ENCODE measurements at regions not wholly inside any gene's neighbourhood (a gene's known extent, or its start where the extent isn't known, plus 50 kb on each side); places are given as distances from the start of the nearest gene placed in this dataset.

DNA sequence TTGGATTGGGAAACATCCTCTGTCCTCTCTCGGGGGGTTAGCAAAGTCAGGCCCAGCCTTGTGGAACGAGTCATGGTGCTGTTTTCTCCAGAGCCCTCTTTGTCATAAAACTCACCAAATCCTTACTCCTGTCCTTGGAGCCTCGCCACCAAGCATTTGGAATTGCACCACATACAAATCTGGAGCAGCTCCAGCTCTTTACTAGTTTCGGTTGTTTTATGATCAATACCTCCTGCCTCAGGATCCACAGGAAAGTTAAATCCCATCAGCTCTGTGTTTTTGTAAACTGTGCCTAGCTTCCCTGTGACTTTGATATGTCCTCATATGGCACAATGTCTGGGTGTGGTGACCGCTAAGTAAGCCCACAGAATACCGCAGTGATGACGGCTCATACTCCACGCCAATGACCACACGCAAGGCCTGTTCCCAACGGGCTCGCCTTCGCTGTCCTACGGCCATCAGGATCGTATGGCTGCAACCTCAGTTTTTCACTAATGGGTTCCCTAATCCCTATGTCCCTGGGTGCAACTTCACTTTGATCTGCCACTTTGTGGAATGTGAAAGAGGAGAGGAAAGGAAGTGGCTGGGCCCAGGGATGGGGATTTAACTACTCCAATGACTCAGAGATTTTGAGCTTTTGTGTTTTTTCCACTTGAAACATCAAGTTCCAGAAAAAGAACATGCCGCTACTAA is 111.3 kb upstream of the FOXQ1 start:
- Histone ChIP-seq H3K36me3 (replicated peaks; ENCODE audit: low read depth, low read length) (no peaks in the 10 kb centered on the region), H3K9ac (ENCODE audit: low read length) (no peak overlapping the region), H3K79me2 (ENCODE audit: low read length) (no peaks in the 10 kb centered on the region), H3K9me3 (ENCODE audit: insufficient read depth, low read length) (no peaks in the 10 kb centered on the region), H3K27me3 (ENCODE audit: low read depth, low read length) (no peaks in the 10 kb centered on the region), H3K4me2 (ENCODE audit: low read length) (no peak overlapping the region), H4K20me1 (ENCODE audit: insufficient read depth, low read length) (no peaks in the 10 kb centered on the region), H3K4me1 (ENCODE audit: low read length) (no peaks in the 10 kb centered on the region), H3K4me3 (ENCODE audit: low read length) (no peak overlapping the region), H3K27ac (ENCODE audit: low read length) (no peak overlapping the region), H2AFZ (ENCODE audit: low read depth, low read length) (no peak overlapping the region)
- TF ChIP-seq, protein P1, sequence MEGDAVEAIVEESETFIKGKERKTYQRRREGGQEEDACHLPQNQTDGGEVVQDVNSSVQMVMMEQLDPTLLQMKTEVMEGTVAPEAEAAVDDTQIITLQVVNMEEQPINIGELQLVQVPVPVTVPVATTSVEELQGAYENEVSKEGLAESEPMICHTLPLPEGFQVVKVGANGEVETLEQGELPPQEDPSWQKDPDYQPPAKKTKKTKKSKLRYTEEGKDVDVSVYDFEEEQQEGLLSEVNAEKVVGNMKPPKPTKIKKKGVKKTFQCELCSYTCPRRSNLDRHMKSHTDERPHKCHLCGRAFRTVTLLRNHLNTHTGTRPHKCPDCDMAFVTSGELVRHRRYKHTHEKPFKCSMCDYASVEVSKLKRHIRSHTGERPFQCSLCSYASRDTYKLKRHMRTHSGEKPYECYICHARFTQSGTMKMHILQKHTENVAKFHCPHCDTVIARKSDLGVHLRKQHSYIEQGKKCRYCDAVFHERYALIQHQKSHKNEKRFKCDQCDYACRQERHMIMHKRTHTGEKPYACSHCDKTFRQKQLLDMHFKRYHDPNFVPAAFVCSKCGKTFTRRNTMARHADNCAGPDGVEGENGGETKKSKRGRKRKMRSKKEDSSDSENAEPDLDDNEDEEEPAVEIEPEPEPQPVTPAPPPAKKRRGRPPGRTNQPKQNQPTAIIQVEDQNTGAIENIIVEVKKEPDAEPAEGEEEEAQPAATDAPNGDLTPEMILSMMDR (IDR thresholded peaks at IDR 0.05; ENCODE audit: low read depth, low read length): no peak
- no peak for TF ChIP-seq EZH2phosphoT487 (IDR thresholded peaks at IDR 0.05; ENCODE audit: low read depth)

DNA sequence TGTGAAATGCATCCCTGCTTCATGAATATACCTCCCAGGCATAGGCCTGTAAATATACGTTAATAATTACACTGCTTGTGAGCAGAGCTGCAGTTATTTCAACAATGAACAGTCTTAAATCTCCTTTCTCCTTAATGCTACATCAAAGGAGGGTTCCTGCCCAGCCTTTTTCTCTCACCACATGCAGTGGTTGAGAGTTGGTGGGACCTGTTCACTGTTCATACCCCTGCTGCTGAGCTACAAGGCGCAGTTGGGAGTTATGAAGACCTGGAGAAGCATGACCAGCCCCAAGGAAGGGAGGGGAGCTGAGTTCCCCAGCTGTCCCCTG is 111.9 kb upstream of the FOXQ1 start:
- Histone ChIP-seq H3K27ac (ENCODE audit: low read length) (no peak overlapping the region), H3K4me1 (ENCODE audit: low read length) (no peaks in the 10 kb centered on the region), H3K9me3 (ENCODE audit: insufficient read depth, low read length) (no peaks in the 10 kb centered on the region), H3K79me2 (ENCODE audit: low read length) (no peaks in the 10 kb centered on the region), H2AFZ (ENCODE audit: low read depth, low read length) (no peak overlapping the region), H3K9ac (ENCODE audit: low read length) (no peak overlapping the region), H4K20me1 (ENCODE audit: insufficient read depth, low read length) (no peaks in the 10 kb centered on the region), H3K4me2 (ENCODE audit: low read length) (no peak overlapping the region), H3K36me3 (replicated peaks; ENCODE audit: low read depth, low read length) (no peaks in the 10 kb centered on the region), H3K4me3 (ENCODE audit: low read length) (no peak overlapping the region), H3K27me3 (ENCODE audit: low read depth, low read length) (no peaks in the 10 kb centered on the region)
- TF ChIP-seq, protein P1 (IDR thresholded peaks at IDR 0.05; ENCODE audit: low read depth, low read length): no peak
- no peak for TF ChIP-seq EZH2phosphoT487 (IDR thresholded peaks at IDR 0.05; ENCODE audit: low read depth)

DNA sequence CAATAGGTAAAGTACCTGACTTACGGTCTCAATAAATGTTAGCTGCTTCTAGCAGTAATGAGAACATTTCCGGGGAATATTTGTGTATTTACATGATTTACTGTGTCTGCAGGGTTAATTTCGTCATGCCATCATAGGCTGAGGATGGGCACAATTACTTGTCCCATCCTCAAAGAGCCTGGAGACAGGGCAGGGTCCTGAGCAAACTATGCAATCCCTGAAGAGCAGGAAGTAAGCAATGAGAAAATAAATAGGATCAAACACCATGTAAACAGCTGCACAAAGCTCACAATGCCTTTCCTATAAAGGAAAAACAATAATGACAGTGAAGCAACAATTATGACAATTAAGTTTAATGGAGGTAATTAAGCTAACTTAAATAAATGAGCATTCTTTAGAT is 114.6 kb upstream of the FOXQ1 start:
- H3K4me2 ChIP-seq (ENCODE audit: low read length): no peak overlapping the region
- no peak overlapping the region for H3K4me3 ChIP-seq (ENCODE audit: low read length)
- H4K20me1 ChIP-seq (ENCODE audit: insufficient read depth, low read length): no peaks in the 10 kb centered on the region
- no peaks in the 10 kb centered on the region for H3K36me3 ChIP-seq (replicated peaks; ENCODE audit: low read depth, low read length)
- TF ChIP-seq, protein P1 (IDR thresholded peaks at IDR 0.05; ENCODE audit: low read depth, low read length): no peak
- no peak for TF ChIP-seq EZH2phosphoT487 (IDR thresholded peaks at IDR 0.05; ENCODE audit: low read depth)
- H3K9ac ChIP-seq (ENCODE audit: low read length): no peak overlapping the region
- no peaks in the 10 kb centered on the region for H3K79me2 ChIP-seq (ENCODE audit: low read length)
- H3K27ac ChIP-seq (ENCODE audit: low read length): no peak overlapping the region
- H3K4me1 ChIP-seq (ENCODE audit: low read length): no peaks in the 10 kb centered on the region
- H3K9me3 ChIP-seq (ENCODE audit: insufficient read depth, low read length): no peaks in the 10 kb centered on the region
- no peak overlapping the region for H2AFZ ChIP-seq (ENCODE audit: low read depth, low read length)
- no peaks in the 10 kb centered on the region for H3K27me3 ChIP-seq (ENCODE audit: low read depth, low read length)

DNA sequence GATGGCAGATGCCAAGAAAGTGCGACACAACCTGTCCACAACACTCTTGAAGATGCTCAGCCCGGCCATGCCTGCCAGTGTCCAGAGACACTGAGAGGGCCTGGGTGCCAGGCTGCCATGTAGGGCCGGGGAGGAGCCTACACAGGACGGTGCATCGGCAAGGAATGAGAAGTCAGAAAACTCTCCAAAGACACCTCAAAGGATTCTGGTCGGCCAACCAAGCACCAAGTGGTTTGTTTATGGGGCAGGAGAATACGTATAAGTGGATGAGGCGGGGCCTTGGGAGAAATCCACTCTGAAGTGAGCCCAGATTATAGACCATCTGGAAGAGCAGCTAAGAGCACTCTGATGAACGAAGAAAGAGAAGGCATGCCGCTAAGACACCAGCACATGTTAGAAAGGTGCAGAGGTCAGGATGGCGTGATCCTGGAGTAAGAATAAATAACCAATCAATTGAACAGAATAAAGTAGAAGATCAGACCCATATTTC is 120.7 kb upstream of the FOXQ1 start:
- H3K4me1 ChIP-seq (ENCODE audit: low read length): no peaks in the 10 kb centered on the region
- no peak overlapping the region for H3K4me2 ChIP-seq (ENCODE audit: low read length)
- H2AFZ ChIP-seq (ENCODE audit: low read depth, low read length): no peak overlapping the region
- H3K79me2 ChIP-seq (ENCODE audit: low read length): no peaks in the 10 kb centered on the region
- H3K36me3 ChIP-seq (replicated peaks; ENCODE audit: low read depth, low read length): no peaks in the 10 kb centered on the region
- TF ChIP-seq, protein P1 (IDR thresholded peaks at IDR 0.05; ENCODE audit: low read depth, low read length): no peak
- no peak overlapping the region for H3K27ac ChIP-seq (ENCODE audit: low read length)
- no peaks in the 10 kb centered on the region for H3K9me3 ChIP-seq (ENCODE audit: insufficient read depth, low read length)
- H3K4me3 ChIP-seq (ENCODE audit: low read length): no peak overlapping the region
- no peak overlapping the region for H3K9ac ChIP-seq (ENCODE audit: low read length)
- H3K27me3 ChIP-seq (ENCODE audit: low read depth, low read length): no peaks in the 10 kb centered on the region
- H4K20me1 ChIP-seq (ENCODE audit: insufficient read depth, low read length): no peaks in the 10 kb centered on the region
